Stimulated activated naive CD8-positive, alpha-beta T cell treated with anti-CD3 and anti-CD28 coated beads, Interleukin-15, Interleukin-2, amounts not matched to agents 100 ng/mL and 50 ng/mL, for 24 hours (primary cell): ENCODE measurements at regions not wholly inside any gene's neighbourhood (a gene's known extent, or its start where the extent isn't known, plus 50 kb on each side); places are given as distances from the start of the nearest gene placed in this dataset.

Experiments
- H3K27ac Mint-ChIP-seq: one replicate; pipeline ENCODE4 v1.8.0; 2021; ENCODE audit warnings: mild to moderate bottlenecking, mixed read lengths
- H3K27me3 Mint-ChIP-seq: one replicate; pipeline ENCODE4 v1.8.0; 2021; ENCODE audit warnings: mixed read lengths
- H3K36me3 Mint-ChIP-seq: one replicate; pipeline ENCODE4 v1.8.0; 2021; ENCODE audit warnings: low read depth, mixed read lengths
- H3K4me1 Mint-ChIP-seq: one replicate; pipeline ENCODE4 v1.8.0; 2021; ENCODE audit warnings: low read depth, mixed read lengths
- H3K4me3 Mint-ChIP-seq: one replicate; pipeline ENCODE4 v1.8.0; 2021; ENCODE audit warnings: mild to moderate bottlenecking, mixed read lengths
- H3K9me3 Mint-ChIP-seq: one replicate; pipeline ENCODE4 v1.8.0; 2021; ENCODE audit warnings: mixed read lengths

- H3K36me3 Mint-ChIP-seq: no peaks in the 10 kb centered on the region
- no peak overlapping the region for H3K4me3 Mint-ChIP-seq
- H3K27me3 Mint-ChIP-seq: peaks cover 36% of the 10 kb centered on the region
- H3K9me3 Mint-ChIP-seq: no peaks in the 10 kb centered on the region
- H3K27ac Mint-ChIP-seq: no peak overlapping the region
- H3K4me1 Mint-ChIP-seq: no peaks in the 10 kb centered on the region
Measured at GRCh38 chr4:182150645-182151044, 92.6 kb upstream of the TENM3 start.

- H3K9me3 Mint-ChIP-seq: peaks cover 4% of the 10 kb centered on the region
- peaks cover 11% of the 10 kb centered on the region for H3K27me3 Mint-ChIP-seq
- no peak overlapping the region for H3K27ac Mint-ChIP-seq
- no peak overlapping the region for H3K4me3 Mint-ChIP-seq
- H3K4me1 Mint-ChIP-seq: no peaks in the 10 kb centered on the region
- H3K36me3 Mint-ChIP-seq: no peaks in the 10 kb centered on the region
Measured at GRCh38 chr4:182155806-182156205, 87.4 kb upstream of the TENM3 start.

- Mint-ChIP-seq H3K4me3 (no peak overlapping the region), H3K4me1 (no peaks in the 10 kb centered on the region), H3K36me3 (no peaks in the 10 kb centered on the region), H3K27me3 (peaks cover 4% of the 10 kb centered on the region), H3K9me3 (peaks cover 4% of the 10 kb centered on the region), H3K27ac (no peak overlapping the region)
Measured at GRCh38 chr4:182163180-182163579, 80.0 kb upstream of the TENM3 start.

- no peak overlapping the region for H3K27ac Mint-ChIP-seq
- H3K9me3 Mint-ChIP-seq: no peaks in the 10 kb centered on the region
- H3K36me3 Mint-ChIP-seq: no peaks in the 10 kb centered on the region
- peaks cover 5% of the 10 kb centered on the region for H3K27me3 Mint-ChIP-seq
- H3K4me1 Mint-ChIP-seq: no peaks in the 10 kb centered on the region
- H3K4me3 Mint-ChIP-seq: no peak overlapping the region
Measured at GRCh38 chr4:182169572-182169971, 73.6 kb upstream of the TENM3 start.

- Mint-ChIP-seq H3K4me3 (no peak overlapping the region), H3K27me3 (peaks cover 5% of the 10 kb centered on the region), H3K9me3 (no peaks in the 10 kb centered on the region), H3K27ac (no peak overlapping the region), H3K36me3 (no peaks in the 10 kb centered on the region), H3K4me1 (no peaks in the 10 kb centered on the region)
Measured at GRCh38 chr4:182169987-182170386, 73.2 kb upstream of the TENM3 start.

GRCh38 chr4:182170417-182170935 lies 72.7 kb upstream of the TENM3 start:
- Mint-ChIP-seq H3K4me3 (no peak overlapping the region), H3K36me3 (no peaks in the 10 kb centered on the region), H3K27ac (no peak overlapping the region), H3K4me1 (no peaks in the 10 kb centered on the region), H3K27me3 (peaks cover 5% of the 10 kb centered on the region), H3K9me3 (no peaks in the 10 kb centered on the region)

GRCh38 chr4:182174979-182175378 lies 68.2 kb upstream of the TENM3 start:
- no peaks in the 10 kb centered on the region for H3K4me1 Mint-ChIP-seq
- H3K27me3 Mint-ChIP-seq: peaks cover 5% of the 10 kb centered on the region
- H3K27ac Mint-ChIP-seq: no peak overlapping the region
- no peaks in the 10 kb centered on the region for H3K9me3 Mint-ChIP-seq
- no peaks in the 10 kb centered on the region for H3K36me3 Mint-ChIP-seq
- no peak overlapping the region for H3K4me3 Mint-ChIP-seq

GRCh38 chr4:182175788-182176519 lies 67.2 kb upstream of the TENM3 start:
- Mint-ChIP-seq H3K4me1 (no peaks in the 10 kb centered on the region), H3K27me3 (peaks cover 5% of the 10 kb centered on the region), H3K9me3 (no peaks in the 10 kb centered on the region), H3K4me3 (no peak overlapping the region), H3K36me3 (no peaks in the 10 kb centered on the region), H3K27ac (no peak overlapping the region)

GRCh38 chr4:182177166-182177565 lies 66.0 kb upstream of the TENM3 start:
- H3K9me3 Mint-ChIP-seq: no peaks in the 10 kb centered on the region
- H3K4me3 Mint-ChIP-seq: no peak overlapping the region
- H3K4me1 Mint-ChIP-seq: no peaks in the 10 kb centered on the region
- no peaks in the 10 kb centered on the region for H3K36me3 Mint-ChIP-seq
- no peak overlapping the region for H3K27ac Mint-ChIP-seq
- H3K27me3 Mint-ChIP-seq: peaks cover 5% of the 10 kb centered on the region

- H3K4me1 Mint-ChIP-seq: no peaks in the 10 kb centered on the region
- no peaks in the 10 kb centered on the region for H3K36me3 Mint-ChIP-seq
- no peaks in the 10 kb centered on the region for H3K27me3 Mint-ChIP-seq
- no peak overlapping the region for H3K27ac Mint-ChIP-seq
- no peaks in the 10 kb centered on the region for H3K9me3 Mint-ChIP-seq
- H3K4me3 Mint-ChIP-seq: no peak overlapping the region
Measured at GRCh38 chr4:182179105-182179504, 64.1 kb upstream of the TENM3 start.

- no peaks in the 10 kb centered on the region for H3K9me3 Mint-ChIP-seq
- H3K36me3 Mint-ChIP-seq: no peaks in the 10 kb centered on the region
- no peak overlapping the region for H3K27ac Mint-ChIP-seq
- H3K4me1 Mint-ChIP-seq: no peaks in the 10 kb centered on the region
- no peaks in the 10 kb centered on the region for H3K27me3 Mint-ChIP-seq
- H3K4me3 Mint-ChIP-seq: no peak overlapping the region
Measured at GRCh38 chr4:182179751-182180150, 63.5 kb upstream of the TENM3 start.

- H3K27me3 Mint-ChIP-seq: peaks cover 9% of the 10 kb centered on the region
- no peak overlapping the region for H3K27ac Mint-ChIP-seq
- no peaks in the 10 kb centered on the region for H3K4me1 Mint-ChIP-seq
- no peaks in the 10 kb centered on the region for H3K9me3 Mint-ChIP-seq
- no peaks in the 10 kb centered on the region for H3K36me3 Mint-ChIP-seq
- no peak overlapping the region for H3K4me3 Mint-ChIP-seq
Measured at GRCh38 chr4:182185491-182185890, 57.7 kb upstream of the TENM3 start.

- H3K36me3 Mint-ChIP-seq: no peaks in the 10 kb centered on the region
- H3K4me3 Mint-ChIP-seq: no peak overlapping the region
Measured at GRCh38 chr4:182187674-182188073, 55.5 kb upstream of the TENM3 start.

GRCh38 chr4:182188622-182189021 lies 54.6 kb upstream of the TENM3 start:
- Mint-ChIP-seq H3K4me1 (no peaks in the 10 kb centered on the region), H3K36me3 (no peaks in the 10 kb centered on the region), H3K27me3 (peaks cover 9% of the 10 kb centered on the region), H3K27ac (no peak overlapping the region), H3K9me3 (no peaks in the 10 kb centered on the region), H3K4me3 (no peak overlapping the region)

More at GRCh38 chr4:182187674-182188073, 55.5 kb upstream of the TENM3 start:
- H3K9me3 Mint-ChIP-seq: no peaks in the 10 kb centered on the region
- H3K27ac Mint-ChIP-seq: no peak overlapping the region
- peaks cover 9% of the 10 kb centered on the region for H3K27me3 Mint-ChIP-seq
- no peaks in the 10 kb centered on the region for H3K4me1 Mint-ChIP-seq

GRCh38 chr4:182189103-182189878 lies 53.9 kb upstream of the TENM3 start:
- Mint-ChIP-seq H3K4me3 (no peak overlapping the region), H3K4me1 (no peaks in the 10 kb centered on the region), H3K9me3 (no peaks in the 10 kb centered on the region), H3K27ac (no peak overlapping the region), H3K36me3 (no peaks in the 10 kb centered on the region), H3K27me3 (peaks cover 9% of the 10 kb centered on the region)
